Erythroblast (primary cell): ENCODE measurements at regions not wholly inside any gene's neighbourhood (a gene's known extent, or its start where the extent isn't known, plus 50 kb on each side); places are given as distances from the start of the nearest gene placed in this dataset.

ENCODE experiments used
- GATA1 ChIP-seq: IDR thresholded peaks from 2 replicates; pipeline ENCODE4 v1.6.1; 2011; ENCODE audit warnings: low read depth, mild to moderate bottlenecking, control low read depth, low read length, moderate library complexity
- POLR2A ChIP-seq: IDR thresholded peaks from 2 replicates; pipeline ENCODE4 v1.6.1; 2011; ENCODE audit warnings: mild to moderate bottlenecking, low read length

DNA sequence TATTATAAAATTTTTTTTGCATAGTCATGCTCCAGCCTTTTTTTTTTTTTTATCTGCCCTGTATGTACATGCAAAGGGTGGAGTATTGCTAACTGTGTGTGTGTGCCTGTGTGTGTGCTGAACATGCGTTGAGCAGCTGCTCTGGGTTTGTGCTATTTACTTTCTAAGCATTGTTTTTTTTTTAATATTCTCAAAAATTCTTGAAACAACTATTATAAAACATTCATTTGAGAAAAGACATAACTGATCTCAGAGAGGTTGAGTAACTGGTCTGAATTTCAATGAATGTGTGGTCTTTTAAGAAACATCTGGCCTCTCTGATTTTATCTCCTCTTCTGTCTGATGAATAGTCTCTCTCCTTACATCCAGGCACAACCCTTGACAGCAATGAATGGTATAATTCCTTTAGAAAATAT lies 366.0 kb upstream of the SLC14A2 start:
- TF ChIP-seq POLR2A (no peak), GATA1 (no peak)
